ENCODE measurements at regions not wholly inside any gene's neighbourhood (a gene's known extent, or its start where the extent isn't known, plus 50 kb on each side); places are given as distances from the start of the nearest gene placed in this dataset.

- DNase-seq (ENCODE audit: low spot score), result no peak
Measured at GRCh38 chr10:124227055-124227975, 133.9 kb upstream of the CHST15 start.

- no peak for DNase-seq (ENCODE audit: low spot score)
Measured at GRCh38 chr10:124226271-124227054, 133.1 kb upstream of the CHST15 start.

- no peak for DNase-seq (ENCODE audit: low spot score)
Measured at GRCh38 chr10:124225467-124226270, 132.3 kb upstream of the CHST15 start.

- DNase-seq (ENCODE audit: low spot score), result no peak
Measured at GRCh38 chr10:124225029-124225466, 131.7 kb upstream of the CHST15 start.

- DNase-seq (ENCODE audit: low spot score), result no peak
Measured at GRCh38 chr10:124224331-124225028, 131.1 kb upstream of the CHST15 start.

GRCh38 chr10:124223711-124224085, 130.3 kb upstream of the CHST15 start:
- no peak for DNase-seq (ENCODE audit: low spot score)

GRCh38 chr10:124222988-124223710, 129.8 kb upstream of the CHST15 start:
- DNase-seq (ENCODE audit: low spot score), result no peak

GRCh38 chr10:124222318-124222987, 129.1 kb upstream of the CHST15 start:
- DNase-seq (ENCODE audit: low spot score), result no peak

- DNase-seq (ENCODE audit: low spot score), result no peak
Measured at GRCh38 chr10:124221356-124222317, 128.2 kb upstream of the CHST15 start.

- DNase-seq (ENCODE audit: low spot score), result no peak
Measured at GRCh38 chr10:124220971-124221355, 127.6 kb upstream of the CHST15 start.

- no peak for DNase-seq (ENCODE audit: low spot score)
Measured at GRCh38 chr10:124220547-124220946, 127.1 kb upstream of the CHST15 start.

GRCh38 chr10:124219655-124220054, 126.3 kb upstream of the CHST15 start:
- no peak for DNase-seq (ENCODE audit: low spot score)

- no peak for DNase-seq (ENCODE audit: low spot score)
Measured at GRCh38 chr10:124219062-124219461, 125.7 kb upstream of the CHST15 start.

GRCh38 chr10:124217906-124218804, 124.8 kb upstream of the CHST15 start:
- DNase-seq (ENCODE audit: low spot score), result no peak

GRCh38 chr10:124217031-124217430, 123.6 kb upstream of the CHST15 start:
- no peak for DNase-seq (ENCODE audit: low spot score)

GRCh38 chr10:124214610-124215375, 121.4 kb upstream of the CHST15 start:
- DNase-seq (ENCODE audit: low spot score), result no peak

GRCh38 chr10:124213899-124214510, 120.6 kb upstream of the CHST15 start:
- DNase-seq (ENCODE audit: low spot score), result no peak
